Smooth muscle cell (in vitro differentiated cells): ENCODE measurements at regions not wholly inside any gene's neighbourhood (a gene's known extent, or its start where the extent isn't known, plus 50 kb on each side); places are given as distances from the start of the nearest gene placed in this dataset.

ENCODE experiments used
- DNase-seq: peaks from one replicate; lab custom pipeline; 2025; ENCODE audit not compliant: unreplicated experiment; lab: John Stamatoyannopoulos, UW
- H2AFZ ChIP-seq: fragments of 200-600 bp; sonication (generic); 2 replicates; pipeline ENCODE4 v1.6.0; 2016; ENCODE audit warnings: antibody characterized with exemption, low read depth, mild to moderate bottlenecking
- H3F3A ChIP-seq: fragments of 200-600 bp; sonication (generic); 2 replicates; pipeline ENCODE4 v1.6.0; 2017; ENCODE audit warnings: antibody characterized with exemption, low read depth
- H3K27ac ChIP-seq: fragments of 200-600 bp; sonication (generic); 2 replicates; pipeline ENCODE4 v1.5.1; 2016; ENCODE audit warnings: low read depth, mild to moderate bottlenecking
- H3K27me3 ChIP-seq: fragments of 200-600 bp; sonication (generic); 2 replicates; pipeline ENCODE4 v1.6.1; 2016; ENCODE audit warnings: low read depth, mild to moderate bottlenecking
- H3K36me3 ChIP-seq: fragments of 200-600 bp; sonication (generic); 2 replicates; pipeline ENCODE4 v1.5.1; 2016; ENCODE audit warnings: low read depth
- H3K4me1 ChIP-seq: fragments of 200-600 bp; sonication (generic); 2 replicates; pipeline ENCODE4 v1.5.1; 2016; ENCODE audit warnings: low read depth
- H3K4me2 ChIP-seq: fragments of 200-600 bp; sonication (generic); 2 replicates; pipeline ENCODE4 v1.6.0; 2016; ENCODE audit warnings: mild to moderate bottlenecking
- H3K4me3 ChIP-seq: fragments of 200-600 bp; sonication (generic); 2 replicates; pipeline ENCODE4 v1.5.1; 2016; ENCODE audit warnings: mild to moderate bottlenecking
- H3K79me2 ChIP-seq: fragments of 200-600 bp; sonication (generic); 2 replicates; pipeline ENCODE4 v1.6.0; 2016; ENCODE audit warnings: low read depth, mild to moderate bottlenecking
- H3K9ac ChIP-seq: fragments of 200-600 bp; sonication (generic); 2 replicates; pipeline ENCODE4 v1.6.0; 2016; ENCODE audit warnings: low read depth
- H3K9me3 ChIP-seq: fragments of 200-600 bp; sonication (generic); replicated peaks from 2 replicates; pipeline ENCODE4 v1.5.1; 2016; ENCODE audit warnings: low read depth
- H4K20me1 ChIP-seq: fragments of 200-600 bp; sonication (generic); 2 replicates; pipeline ENCODE4 v1.6.0; 2016; ENCODE audit warnings: low read depth
- CTCF ChIP-seq: fragments of 200-600 bp; sonication (generic); IDR thresholded peaks from 2 replicates; pipeline ENCODE4 v1.5.1; 2017; ENCODE audit warnings: borderline replicate concordance, mild to moderate bottlenecking, antibody characterized with exemption; ENCODE audit not compliant: insufficient read depth, poor library complexity, severe bottlenecking
- WGBS: methylation state at CpG from one replicate; pipeline ENCODE4 v1.1.7; 2016; ENCODE audit warnings: low lambda C conversion rate; 5-methylcytosine and 5-hydroxymethylcytosine counted together

GRCh38 chr3:144259267-144259666 lies 287.6 kb downstream of the DIPK2A start:
- Histone ChIP-seq H4K20me1 (no peaks in the 10 kb centered on the region), H3K27ac (no peak overlapping the region), H3K4me3 (no peak overlapping the region), H3F3A (peaks cover 12% of the 10 kb centered on the region), H3K79me2 (no peaks in the 10 kb centered on the region), H2AFZ (no peak overlapping the region), H3K4me2 (no peak overlapping the region), H3K36me3 (no peaks in the 10 kb centered on the region), H3K27me3 (no peaks in the 10 kb centered on the region), H3K4me1 (peaks cover 3% of the 10 kb centered on the region), H3K9ac (no peak overlapping the region), H3K9me3 (no peaks in the 10 kb centered on the region)
- no peak for TF ChIP-seq CTCF
- 72% methylated on average over 2 of the region's 2 CpGs for WGBS
- DNase-seq, result no peak

GRCh38 chr3:144263706-144264105 lies 292.1 kb downstream of the DIPK2A start:
- Histone ChIP-seq H3K27me3 (no peaks in the 10 kb centered on the region), H3K4me2 (peak overlapping the region; percentile 81), H3K9ac (no peak overlapping the region), H3F3A (peaks cover 17% of the 10 kb centered on the region), H3K27ac (peak overlapping the region; percentile 70), H3K9me3 (no peaks in the 10 kb centered on the region), H3K4me3 (no peak overlapping the region), H3K36me3 (no peaks in the 10 kb centered on the region), H3K4me1 (peaks cover 3% of the 10 kb centered on the region), H2AFZ (peak overlapping the region; percentile 84), H3K79me2 (no peaks in the 10 kb centered on the region), H4K20me1 (no peaks in the 10 kb centered on the region)
- TF ChIP-seq CTCF, result no peak
- DNase-seq, result no peak

GRCh38 chr3:144264350-144264749 lies 292.7 kb downstream of the DIPK2A start:
- Histone ChIP-seq H4K20me1 (no peaks in the 10 kb centered on the region), H3K79me2 (no peaks in the 10 kb centered on the region), H3K9ac (no peak overlapping the region), H3K4me3 (peak overlapping the region; percentile 30), H3K27ac (peak overlapping the region; percentile 70), H3F3A (peaks cover 17% of the 10 kb centered on the region), H3K4me1 (peaks cover 3% of the 10 kb centered on the region), H3K36me3 (no peaks in the 10 kb centered on the region), H3K4me2 (peak overlapping the region; percentile 81), H2AFZ (peak overlapping the region; percentile 84), H3K27me3 (no peaks in the 10 kb centered on the region), H3K9me3 (no peaks in the 10 kb centered on the region)
- TF ChIP-seq CTCF, result no peak
- no peak for DNase-seq
- 47% methylated on average over 3 of the region's 3 CpGs for WGBS

GRCh38 chr3:144264794-144265193 lies 293.2 kb downstream of the DIPK2A start:
- H3K36me3 ChIP-seq, result no peaks in the 10 kb centered on the region
- no peaks in the 10 kb centered on the region for H3K9me3 ChIP-seq
- H3K27ac ChIP-seq, result peak overlapping the region; percentile 70
- no peaks in the 10 kb centered on the region for H3K79me2 ChIP-seq
- H3K4me3 ChIP-seq, result peak overlapping the region; percentile 30
- H3K27me3 ChIP-seq, result no peaks in the 10 kb centered on the region
- peaks cover 17% of the 10 kb centered on the region for H3F3A ChIP-seq
- 38% methylated on average over 1 of the region's 1 CpG for WGBS
- TF ChIP-seq CTCF, result no peak
- no peak for DNase-seq
- no peak overlapping the region for H3K9ac ChIP-seq
- H3K4me2 ChIP-seq, result peak overlapping the region; percentile 81
- peak overlapping the region; percentile 84 for H2AFZ ChIP-seq
- no peaks in the 10 kb centered on the region for H4K20me1 ChIP-seq
- H3K4me1 ChIP-seq, result peaks cover 3% of the 10 kb centered on the region
